HL-60 (cell line): ENCODE measurements at regions not wholly inside any gene's neighbourhood (a gene's known extent, or its start where the extent isn't known, plus 50 kb on each side); places are given as distances from the start of the nearest gene placed in this dataset.

Source experiments
- CTCF ChIP-seq: IDR thresholded peaks from one replicate; pipeline ENCODE4 v1.5.1; 2011; ENCODE audit warnings: low read length, control low read depth, inconsistent platforms; ENCODE audit not compliant: insufficient read depth
- REST ChIP-seq: IDR thresholded peaks from 2 replicates; pipeline ENCODE4 v1.6.1; 2012; ENCODE audit warnings: low read depth; ENCODE audit not compliant: insufficient replicate concordance

GRCh38 chr16:79498928-79499327, 101.6 kb downstream of the MAF start:
- no peak for TF ChIP-seq CTCF
- TF ChIP-seq REST, result no peak
